Kasumi-1 (cell line): ENCODE measurements at regions not wholly inside any gene's neighbourhood (a gene's known extent, or its start where the extent isn't known, plus 50 kb on each side); places are given as distances from the start of the nearest gene placed in this dataset.

Experiments
- DNase-seq, 2 experiments: peaks; one replicate each; lab custom pipeline; 2025; lab: John Stamatoyannopoulos, UW

GRCh38 chr4:23333946-23334878 lies 555.6 kb downstream of the PPARGC1A start:
- peak; percentile 96 to 97 for DNase-seq

- DNase-seq = peak in 1 of 2 experiments; percentile 36
Measured at GRCh38 chr4:23333556-23333945, 556.3 kb downstream of the PPARGC1A start.

- DNase-seq = no peak
Measured at GRCh38 chr4:23332313-23332712, 557.5 kb downstream of the PPARGC1A start.

GRCh38 chr4:23327120-23327519 lies 562.7 kb downstream of the PPARGC1A start:
- no peak for DNase-seq

- peak; percentile 15 to 16 for DNase-seq
Measured at GRCh38 chr4:23324021-23324690, 565.7 kb downstream of the PPARGC1A start.

GRCh38 chr4:23323436-23323835 lies 566.4 kb downstream of the PPARGC1A start:
- no peak for DNase-seq

- DNase-seq = no peak
Measured at GRCh38 chr4:23322732-23323131, 567.1 kb downstream of the PPARGC1A start.

GRCh38 chr4:23320931-23321587 lies 568.8 kb downstream of the PPARGC1A start:
- DNase-seq = no peak

- no peak for DNase-seq
Measured at GRCh38 chr4:23312686-23313085, 577.2 kb downstream of the PPARGC1A start.

GRCh38 chr4:23311983-23312382 lies 577.9 kb downstream of the PPARGC1A start:
- DNase-seq = no peak

GRCh38 chr4:23305026-23305425 lies 584.8 kb downstream of the PPARGC1A start:
- peak in 1 of 2 experiments; percentile 5 for DNase-seq

- no peak for DNase-seq
Measured at GRCh38 chr4:23298371-23298770, 591.5 kb downstream of the PPARGC1A start.

- no peak for DNase-seq
Measured at GRCh38 chr4:23297327-23297726, 592.5 kb downstream of the PPARGC1A start.

- DNase-seq = no peak
Measured at GRCh38 chr4:23291139-23291538, 598.4 kb downstream of the GBA3 start.

- no peak for DNase-seq
Measured at GRCh38 chr4:23290656-23291055, 597.9 kb downstream of the GBA3 start.

- DNase-seq = no peak
Measured at GRCh38 chr4:23279377-23279986, 586.7 kb downstream of the GBA3 start.

- DNase-seq = no peak
Measured at GRCh38 chr4:23278845-23279244, 586.1 kb downstream of the GBA3 start.

GRCh38 chr4:23276076-23276475 lies 583.3 kb downstream of the GBA3 start:
- DNase-seq = no peak

- DNase-seq = no peak
Measured at GRCh38 chr4:23269566-23269965, 576.8 kb downstream of the GBA3 start.

- no peak for DNase-seq
Measured at GRCh38 chr4:23268072-23268771, 575.5 kb downstream of the GBA3 start.

GRCh38 chr4:23266401-23266800 lies 573.7 kb downstream of the GBA3 start:
- no peak for DNase-seq

GRCh38 chr4:23260511-23260910 lies 567.8 kb downstream of the GBA3 start:
- no peak for DNase-seq
